HG02943 (cell line): ENCODE measurements at regions not wholly inside any gene's neighbourhood (a gene's known extent, or its start where the extent isn't known, plus 50 kb on each side); places are given as distances from the start of the nearest gene placed in this dataset.
"Not testable (repeated sequence)": the region's sequence is repeated elsewhere in the genome, so short reads cannot be mapped to it uniquely, and the experiment has no call there.

Source experiments
- ATAC-seq: cut with Tn5 transposase; IDR thresholded peaks from one replicate; pipeline ENCODE4 v1.9.1; 2021; ENCODE audit warnings: mild to moderate bottlenecking, low read depth, moderate library complexity; ENCODE audit not compliant: unreplicated experiment

DNA sequence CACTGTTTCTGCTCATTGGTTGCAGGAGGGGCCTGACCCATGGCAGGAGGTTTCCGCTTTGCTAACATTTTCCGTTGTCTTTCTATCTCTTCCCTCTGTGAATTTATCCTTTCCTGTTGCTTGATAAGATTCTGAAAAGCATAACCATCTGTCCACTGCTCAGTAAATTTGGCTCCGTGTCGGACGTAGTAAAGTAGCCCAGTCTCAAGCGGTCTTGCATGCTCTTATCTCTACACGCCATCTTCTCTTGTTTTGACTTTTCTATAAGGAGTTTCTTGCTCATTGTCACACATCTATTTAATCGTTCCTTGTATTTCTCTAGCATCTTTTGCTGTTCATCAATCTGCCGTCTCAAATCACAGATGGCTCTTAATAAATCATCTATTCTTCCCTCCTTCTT lies 216.3 kb upstream of the CCL2 start:
- ATAC-seq: not testable (repeated sequence)

- ATAC-seq: not testable (repeated sequence)
These were observed 215.9 kb upstream of the CCL2 start for GRCh38 chr17:34039213-34039612.

- not testable (repeated sequence) for ATAC-seq
These were observed 215.1 kb upstream of the CCL2 start for GRCh38 chr17:34039759-34040555.

DNA sequence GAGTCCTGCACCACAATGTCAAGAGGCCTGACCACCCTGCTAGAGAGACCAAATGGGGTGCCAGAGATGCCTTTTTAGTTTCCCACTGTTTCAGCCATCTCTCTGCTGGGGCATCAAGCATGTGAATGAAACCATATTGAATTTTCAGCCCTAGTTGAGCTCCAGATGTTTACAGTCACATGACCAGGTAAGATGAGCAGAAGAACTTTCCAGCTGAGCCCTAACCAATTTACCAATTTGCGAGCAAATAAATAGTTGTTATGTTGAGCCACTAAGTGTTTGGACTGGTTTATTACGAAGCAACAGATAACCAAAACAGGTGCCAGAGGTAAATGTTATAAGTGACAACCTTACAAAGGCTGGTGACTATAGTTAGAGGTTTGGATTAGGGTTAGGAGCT lies 209.1 kb upstream of the CCL2 start:
- ATAC-seq: no peak

- no peak for ATAC-seq
These were observed 204.0 kb upstream of the CCL2 start for GRCh38 chr17:34051046-34051445.

- ATAC-seq: no peak
These were observed 200.6 kb upstream of the CCL2 start for GRCh38 chr17:34054495-34054894.

DNA sequence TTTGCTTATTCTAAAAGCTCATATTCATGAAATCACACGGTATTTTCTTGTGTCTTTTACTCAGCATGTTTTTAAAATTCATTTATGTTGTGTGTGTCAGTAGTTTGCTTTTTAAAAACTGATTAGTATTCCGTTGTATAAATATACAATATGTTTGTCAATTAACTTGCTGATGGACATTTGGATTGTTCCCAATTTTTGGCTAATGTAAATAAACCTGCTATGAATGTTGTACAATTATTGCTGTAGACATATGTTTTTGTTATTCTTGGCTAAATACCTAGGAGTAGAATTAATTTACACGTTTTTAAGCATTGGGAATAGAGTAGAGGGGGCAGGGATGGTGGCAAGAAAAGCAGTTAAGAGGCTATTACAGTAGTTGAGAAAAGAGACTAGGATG lies 199.5 kb upstream of the CCL2 start:
- ATAC-seq: no peak

DNA sequence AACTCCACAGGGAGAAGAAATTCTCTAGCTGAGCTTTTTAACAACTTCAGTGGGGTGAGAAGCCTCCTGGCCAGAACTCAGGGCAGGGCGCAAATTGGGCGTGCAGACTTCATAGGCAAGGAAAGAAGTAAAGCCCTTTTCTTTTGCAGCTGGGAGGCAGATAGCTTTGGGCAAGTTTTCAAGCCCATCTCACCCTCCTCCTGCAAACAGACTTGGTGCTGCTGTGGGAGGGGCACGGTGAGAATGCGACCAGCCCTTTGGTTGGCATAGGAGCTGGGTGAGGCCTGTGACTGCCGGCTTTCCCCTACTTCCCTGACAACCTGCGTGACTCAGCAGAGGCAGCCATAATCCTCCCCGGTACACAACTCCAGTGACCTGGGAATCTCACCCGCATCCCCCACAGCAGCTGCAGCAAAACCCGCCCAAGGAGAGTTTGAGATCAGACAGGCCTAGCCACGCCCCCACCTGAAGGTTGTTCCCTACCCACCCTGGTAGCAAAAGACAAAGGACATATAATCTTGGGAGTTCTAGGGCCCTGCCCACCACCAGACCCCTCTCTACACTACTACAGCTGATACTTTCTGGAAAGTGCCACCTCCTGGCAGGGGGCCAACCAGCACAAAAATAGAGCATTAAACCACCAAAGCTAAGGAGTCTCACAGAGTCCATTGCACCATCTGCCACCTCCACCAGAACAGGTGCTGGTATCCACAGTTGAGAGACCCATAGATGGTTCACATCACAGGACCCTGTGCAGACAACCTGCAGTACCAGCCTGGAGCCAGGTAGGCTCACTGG lies 195.5 kb upstream of the CCL2 start:
- ATAC-seq: no peak

GRCh38 chr17:34066528-34066927 lies 188.6 kb upstream of the CCL2 start:
- ATAC-seq: no peak

GRCh38 chr17:34067011-34067410 lies 188.1 kb upstream of the CCL2 start:
- no peak for ATAC-seq

GRCh38 chr17:34068571-34068970 lies 186.5 kb upstream of the CCL2 start:
- ATAC-seq: no peak

DNA sequence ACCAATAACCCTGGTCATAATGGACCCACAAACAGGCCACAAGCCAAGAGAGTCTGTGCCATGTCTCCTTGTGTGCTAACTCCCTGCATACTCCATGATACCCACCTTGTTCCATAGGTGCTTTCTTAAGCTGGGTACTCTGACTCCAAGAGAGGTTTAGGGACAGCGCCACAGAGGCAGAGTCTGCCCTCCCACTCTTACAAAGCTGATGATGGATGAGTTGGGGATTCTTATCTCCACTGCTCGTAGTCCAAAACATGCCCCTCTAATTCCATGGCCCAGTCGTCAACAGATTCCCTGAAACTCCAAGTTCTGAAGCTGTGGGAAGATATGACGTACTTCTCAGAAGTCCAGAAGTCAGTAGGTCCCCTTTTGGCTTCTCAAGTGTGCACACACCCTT lies 184.4 kb upstream of the CCL2 start:
- no peak for ATAC-seq

- ATAC-seq: no peak
These were observed 183.1 kb upstream of the CCL2 start for GRCh38 chr17:34071886-34072420.

- ATAC-seq: no peak
These were observed 180.0 kb upstream of the CCL2 start for GRCh38 chr17:34075076-34075475.

DNA sequence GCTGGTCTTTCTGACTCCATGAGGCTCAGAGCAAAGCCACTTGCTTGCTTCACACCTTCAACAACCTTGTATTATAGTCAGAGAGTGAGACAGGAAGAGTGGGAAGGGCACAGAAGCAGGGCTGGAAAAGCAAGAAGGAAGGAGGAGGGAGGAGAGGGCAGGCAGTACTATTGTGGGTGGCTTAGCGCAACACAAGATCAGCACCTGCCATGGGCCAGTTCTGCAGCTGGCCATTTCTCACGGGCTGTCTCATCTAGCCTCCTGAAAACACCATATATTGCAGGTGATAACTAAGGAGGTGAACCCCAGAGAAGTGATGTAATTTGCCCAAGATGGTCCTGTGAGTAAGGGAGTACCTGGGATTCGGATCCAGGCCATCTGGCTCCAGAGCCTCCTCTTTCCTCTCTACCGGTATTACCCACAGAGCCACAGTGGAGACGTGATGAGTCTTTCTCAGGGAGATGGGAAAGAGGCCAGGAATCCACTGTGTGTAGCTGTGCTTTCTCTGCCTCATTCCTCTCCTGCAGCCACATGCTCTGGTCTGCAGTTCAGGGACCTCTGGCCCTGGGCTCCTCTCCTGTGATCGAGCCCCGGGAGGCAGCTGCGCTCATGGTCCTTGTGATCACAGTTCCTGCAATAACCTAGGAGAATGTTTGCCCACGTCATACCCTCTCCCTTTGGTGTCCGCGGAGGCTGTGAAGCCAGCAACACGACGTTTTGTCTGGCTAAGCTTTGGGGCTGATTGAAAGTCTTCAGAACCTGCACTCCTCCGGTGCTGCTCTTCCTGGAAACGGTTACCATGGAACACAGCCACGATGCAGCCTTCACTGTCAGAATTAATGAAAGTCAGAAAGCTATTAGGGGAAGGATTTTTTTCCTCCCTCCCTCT lies 178.1 kb upstream of the CCL2 start:
- ATAC-seq: no peak

DNA sequence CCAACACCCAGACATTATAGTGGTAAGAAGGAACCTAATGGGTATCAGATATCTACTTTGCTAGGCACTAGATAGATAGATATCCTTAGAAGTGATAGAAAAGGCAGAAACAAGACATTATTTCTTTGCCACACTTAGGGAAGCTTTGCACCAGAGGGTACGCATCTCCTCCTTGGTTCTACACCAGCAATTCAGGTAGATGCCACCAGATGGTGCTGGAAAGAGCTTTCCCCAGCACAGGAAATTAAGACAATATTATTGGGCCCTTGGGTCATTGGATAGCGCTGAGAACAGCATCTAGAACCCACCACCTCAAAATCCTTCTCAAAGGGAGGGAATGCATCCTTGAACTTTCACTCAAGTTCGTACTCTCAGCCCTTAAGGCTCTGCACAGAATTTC lies 173.8 kb upstream of the CCL2 start:
- ATAC-seq: no peak

DNA sequence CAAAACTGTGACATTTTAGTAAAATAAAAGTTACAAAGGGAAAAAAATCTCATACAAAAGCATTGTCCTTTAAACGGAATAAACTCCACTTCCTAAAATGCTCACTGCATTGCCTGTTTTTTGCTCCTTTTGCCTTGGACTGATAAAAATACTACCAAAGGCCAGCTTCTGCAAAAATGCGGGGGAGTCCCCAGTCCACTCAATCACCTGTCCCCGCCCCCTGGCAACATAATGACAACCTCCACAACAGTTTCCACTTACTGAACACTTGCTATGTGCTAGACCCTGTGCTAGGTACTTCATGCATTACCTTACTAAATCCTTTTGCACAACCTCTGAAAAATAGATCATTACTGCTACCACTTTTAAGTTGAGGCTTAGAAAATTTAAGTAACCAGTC lies 172.7 kb upstream of the CCL2 start:
- ATAC-seq: no peak

GRCh38 chr17:34089042-34089441 lies 166.0 kb upstream of the CCL2 start:
- not testable (repeated sequence) for ATAC-seq

DNA sequence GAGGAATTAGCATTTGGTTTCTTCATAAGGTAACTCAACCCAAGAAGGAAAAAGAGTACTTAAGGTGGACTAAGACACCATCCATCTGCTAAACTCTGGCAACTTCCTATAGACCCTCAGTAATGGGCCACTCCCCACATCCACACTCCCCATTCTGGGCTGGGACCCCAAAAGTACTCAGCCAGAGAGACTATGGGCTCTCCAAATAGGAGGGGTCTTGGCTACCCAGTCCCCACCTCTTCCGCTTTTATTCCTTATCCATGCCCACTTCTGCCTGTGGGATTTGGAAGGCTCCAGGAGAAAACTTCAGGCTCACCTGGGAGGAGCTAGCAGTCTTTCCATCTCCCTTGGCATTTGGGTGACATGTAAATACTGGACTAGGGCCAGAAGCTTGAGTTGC lies 164.5 kb upstream of the CCL2 start:
- no peak for ATAC-seq

GRCh38 chr17:34091975-34092374 lies 163.1 kb upstream of the CCL2 start:
- ATAC-seq: no peak

DNA sequence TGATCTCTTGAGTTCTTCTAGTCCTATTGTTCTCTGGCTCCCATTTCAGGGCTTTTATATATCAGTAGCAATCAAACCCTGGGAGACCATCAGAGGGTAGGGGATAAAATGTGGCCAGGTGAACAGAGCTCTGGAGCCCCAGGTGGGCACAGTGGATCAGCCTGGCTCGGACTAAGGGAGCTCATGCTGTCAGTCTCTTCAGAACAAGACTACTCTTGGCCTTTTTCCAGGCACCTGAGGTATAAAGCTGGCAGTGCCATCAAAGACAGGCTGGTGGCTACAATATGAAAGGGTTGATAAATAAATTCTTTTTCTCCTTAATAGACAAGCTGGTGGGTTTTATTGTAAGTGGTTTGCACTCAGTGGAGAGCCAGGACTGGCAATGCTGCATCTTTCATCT lies 160.0 kb upstream of the CCL2 start:
- no peak for ATAC-seq
